ENCODE measurements at regions not wholly inside any gene's neighbourhood (a gene's known extent, or its start where the extent isn't known, plus 50 kb on each side); places are given as distances from the start of the nearest gene placed in this dataset.

DNA sequence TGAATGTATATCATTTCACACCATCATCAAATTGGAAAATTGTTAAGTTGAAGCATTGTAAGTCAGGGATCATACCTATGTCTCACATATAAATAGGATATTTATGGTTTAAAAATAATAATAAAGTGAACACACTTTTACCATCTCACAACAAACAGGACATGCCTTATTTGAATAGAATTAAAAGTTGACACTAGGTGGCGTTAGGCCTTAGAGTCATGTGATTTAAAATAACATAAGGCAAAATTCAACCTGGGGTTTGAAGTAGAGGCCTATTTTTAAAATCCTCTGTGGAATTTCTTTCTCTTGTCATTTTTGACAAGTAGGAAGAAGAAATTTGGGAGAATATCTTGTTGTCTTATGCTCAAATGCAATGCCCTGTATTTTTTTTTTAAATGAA is 184.7 kb upstream of the PCDH15 start:
- DNase-seq (ENCODE audit: low spot score) = peak; percentile 15

DNA sequence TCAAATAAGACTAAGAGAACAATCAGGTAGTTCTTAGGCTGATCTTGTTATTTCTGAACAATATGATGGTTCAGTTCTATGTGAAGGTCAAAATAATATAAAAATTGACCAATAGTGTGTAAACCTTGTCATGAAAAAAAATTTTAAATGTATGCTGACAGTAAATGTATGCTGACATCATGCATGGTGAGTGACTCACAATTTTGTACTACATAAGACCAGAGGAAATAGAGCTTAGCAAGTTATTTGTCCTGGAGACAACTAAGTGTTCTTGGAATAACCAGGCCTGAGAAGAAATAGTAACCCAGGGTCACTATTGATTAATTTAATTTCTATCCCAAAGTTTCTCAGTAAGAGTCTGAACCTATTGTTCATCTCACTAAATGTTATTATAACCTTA is 182.2 kb upstream of the PCDH15 start:
- no peak for DNase-seq (ENCODE audit: low spot score)

DNA sequence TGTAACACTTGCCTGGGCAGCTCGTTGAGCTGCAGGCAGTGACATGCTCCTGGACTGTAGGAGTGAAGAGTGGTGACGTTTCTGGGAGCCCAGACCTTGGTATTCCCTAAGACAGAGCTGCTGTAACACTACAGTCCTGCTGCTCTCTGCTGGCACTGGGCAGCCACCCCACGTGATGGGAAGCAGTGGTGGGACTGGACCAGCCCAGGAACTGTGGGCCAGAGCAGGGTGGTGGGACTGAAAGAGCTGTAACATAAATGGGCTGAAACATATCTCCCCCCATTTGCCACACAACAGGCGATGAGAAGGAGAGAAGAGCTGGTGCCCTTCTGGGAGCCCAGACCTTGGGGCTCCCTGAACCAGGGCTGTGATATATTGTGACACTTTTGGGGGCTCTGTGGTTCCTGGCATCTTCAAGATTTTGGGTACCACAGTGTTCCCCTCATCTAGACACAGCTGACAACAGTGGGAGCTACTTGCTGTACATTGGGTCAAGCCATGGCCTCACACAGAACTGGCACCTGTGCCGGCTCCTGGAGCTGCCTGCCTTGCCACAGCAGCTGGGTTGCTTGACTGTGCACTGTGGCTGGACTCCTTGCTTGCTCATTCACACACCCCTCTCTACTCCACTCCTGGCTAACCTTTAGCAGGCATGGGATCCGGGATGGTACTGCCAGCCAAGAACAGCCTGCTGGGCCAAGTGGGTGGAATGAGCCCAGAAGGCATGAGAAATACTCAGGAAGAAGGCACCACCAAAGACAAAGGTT is 161.3 kb upstream of the PCDH15 start:
- no peak for DNase-seq (ENCODE audit: low spot score)

DNA sequence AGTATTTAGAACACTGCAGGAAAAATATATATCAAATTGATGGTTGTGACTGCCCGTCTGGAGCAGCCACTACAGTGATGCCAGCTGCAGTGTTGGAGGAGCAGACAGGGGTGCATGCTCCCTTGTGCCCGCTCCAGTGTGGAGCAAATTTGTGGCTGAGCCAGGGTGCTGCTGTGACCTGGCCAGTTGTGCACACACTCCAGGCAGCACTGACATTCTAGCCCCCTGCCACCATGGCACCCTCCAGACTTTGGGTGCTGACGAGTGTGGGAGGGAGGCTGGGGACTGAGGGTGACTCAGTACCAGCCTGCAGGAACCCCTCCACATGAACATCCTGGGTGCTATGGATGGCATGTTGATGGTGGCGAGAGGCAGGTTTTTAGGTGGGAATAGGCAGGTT is 160.0 kb upstream of the PCDH15 start:
- no peak for DNase-seq (ENCODE audit: low spot score)

DNA sequence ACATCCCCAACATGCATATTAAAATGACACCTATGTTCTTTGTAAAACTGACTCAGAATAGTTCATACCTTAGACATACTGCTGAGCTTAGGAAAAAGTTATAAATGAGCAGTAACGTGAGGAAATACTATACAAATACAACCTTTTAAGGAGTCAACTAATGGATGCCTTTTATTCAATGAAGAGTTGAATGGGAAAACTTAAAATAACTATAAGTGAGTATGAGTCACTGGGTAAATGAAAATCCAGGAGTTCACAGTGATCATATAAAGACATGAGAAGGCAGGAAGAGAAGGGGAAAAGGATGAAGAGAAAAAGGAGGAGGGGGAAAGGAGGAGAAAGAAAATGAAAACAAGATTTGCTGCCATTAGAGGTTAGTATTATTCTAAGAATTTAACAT is 157.8 kb upstream of the PCDH15 start:
- DNase-seq (ENCODE audit: low spot score) = no peak

DNA sequence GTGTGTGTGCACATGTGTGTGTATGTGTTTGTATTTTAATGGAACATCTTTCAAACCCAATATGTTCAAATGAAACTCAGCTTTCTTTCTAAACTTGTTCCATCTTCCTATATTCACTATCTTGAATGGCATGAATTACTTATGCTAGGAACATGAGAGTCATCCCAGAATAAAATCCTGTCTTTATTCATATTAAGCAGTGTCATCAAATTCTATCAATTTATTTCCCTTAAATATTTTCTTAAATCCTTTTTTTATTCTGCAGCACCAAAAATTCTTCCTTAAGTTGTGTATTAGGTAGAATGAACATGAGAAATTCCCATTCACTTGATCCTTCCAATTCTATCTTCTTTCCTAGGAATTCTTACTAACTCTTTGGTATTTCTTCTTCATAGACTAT is 146.6 kb upstream of the PCDH15 start:
- DNase-seq (ENCODE audit: low spot score) = no peak

DNA sequence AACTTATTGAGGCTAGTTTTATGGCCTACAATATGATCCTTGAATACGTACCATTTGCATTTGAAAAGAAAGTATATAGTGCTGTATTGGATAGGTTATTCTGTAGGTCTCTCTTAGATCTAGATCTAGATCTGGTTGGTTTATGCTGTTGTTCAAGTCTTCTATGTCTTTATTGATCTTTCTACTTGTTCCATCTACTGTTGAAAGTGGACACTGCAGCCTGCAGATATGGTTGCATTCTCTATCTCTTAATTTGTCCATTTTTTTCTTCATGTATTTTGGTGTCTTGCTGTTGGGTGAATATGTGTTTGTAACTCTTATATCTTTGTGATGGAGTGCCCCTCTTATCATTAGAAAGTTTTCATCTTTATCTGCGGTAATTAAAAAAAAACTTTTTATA is 139.4 kb upstream of the PCDH15 start:
- no peak for DNase-seq (ENCODE audit: low spot score)

DNA sequence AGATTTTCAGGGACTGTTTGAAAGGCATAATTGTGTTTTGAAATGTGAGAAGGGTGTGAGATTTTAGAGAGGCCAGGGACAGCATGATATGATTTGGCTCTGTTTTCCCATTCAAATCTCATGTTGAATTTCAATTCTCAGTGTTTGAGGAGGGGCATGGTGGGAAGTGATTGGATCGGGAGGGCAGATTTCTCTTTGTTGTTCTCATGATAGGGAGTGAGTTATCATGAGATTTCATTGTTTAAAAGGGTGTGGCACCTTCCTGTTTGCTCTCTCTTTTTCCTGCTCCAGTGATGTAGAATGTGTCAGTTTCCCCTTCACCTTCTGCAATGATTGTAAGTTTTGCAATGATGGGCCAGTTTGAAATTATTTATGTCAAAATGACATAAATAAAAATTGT is 113.0 kb upstream of the PCDH15 start:
- no peak for DNase-seq (ENCODE audit: low spot score)

DNA sequence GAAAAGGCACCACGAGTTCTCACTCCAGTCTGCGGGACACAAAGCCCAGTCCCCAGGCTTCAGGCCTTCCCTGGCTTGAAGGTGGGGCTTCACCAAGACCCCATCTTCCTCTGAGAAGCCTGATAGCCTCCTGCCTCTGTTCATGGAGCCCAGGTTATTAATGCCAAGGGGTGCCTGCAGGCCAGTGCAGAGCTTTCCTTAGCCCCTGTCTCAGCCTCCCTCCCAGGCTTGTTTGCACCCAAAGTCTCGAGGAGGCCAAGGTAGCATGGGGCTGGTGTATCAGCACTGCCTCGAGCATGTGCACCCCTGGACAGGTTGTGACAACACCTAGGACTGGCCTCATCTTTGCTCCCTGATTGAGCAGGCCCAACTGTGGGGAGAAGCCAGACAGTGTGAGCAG is 108.1 kb upstream of the PCDH15 start:
- no peak for DNase-seq (ENCODE audit: low spot score)

DNA sequence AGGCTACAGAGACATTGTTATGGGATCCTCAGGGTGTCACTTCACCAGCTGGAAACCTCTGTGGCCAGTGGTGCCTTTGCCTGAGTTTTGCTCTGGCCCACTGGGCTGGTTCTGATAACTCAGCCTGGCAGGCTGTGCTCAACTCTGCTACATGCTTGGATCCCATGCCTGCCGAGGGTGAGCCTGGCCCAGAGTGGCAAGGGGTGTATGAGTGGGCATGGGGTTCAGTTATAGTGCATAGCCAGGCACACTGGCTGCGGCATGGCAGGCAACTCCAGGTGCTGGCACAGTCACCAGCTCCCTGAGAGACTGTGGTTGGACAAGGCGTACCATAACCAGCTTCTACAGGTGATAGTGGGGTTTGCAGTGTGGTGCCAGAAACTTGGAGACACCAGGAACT is 107.0 kb upstream of the PCDH15 start:
- no peak for DNase-seq (ENCODE audit: low spot score)

DNA sequence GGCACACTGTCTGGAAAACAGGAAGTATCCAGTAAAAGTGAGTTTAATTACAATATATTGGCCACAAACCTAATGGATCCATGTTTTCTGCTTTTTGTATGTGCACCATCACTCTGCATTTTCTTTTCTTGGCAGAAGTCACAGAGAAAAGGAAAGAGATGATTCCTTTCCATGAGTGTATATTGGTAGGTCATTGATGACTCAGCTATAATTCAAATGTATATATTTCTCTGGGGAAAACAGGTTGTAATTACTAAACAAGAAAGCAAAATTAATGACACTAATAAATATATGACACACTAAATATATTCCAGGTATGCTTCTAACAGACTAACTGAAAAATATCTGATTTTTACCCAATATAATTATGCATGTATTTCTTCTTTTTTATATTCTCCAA is 105.9 kb upstream of the PCDH15 start:
- DNase-seq (ENCODE audit: low spot score) = no peak

DNA sequence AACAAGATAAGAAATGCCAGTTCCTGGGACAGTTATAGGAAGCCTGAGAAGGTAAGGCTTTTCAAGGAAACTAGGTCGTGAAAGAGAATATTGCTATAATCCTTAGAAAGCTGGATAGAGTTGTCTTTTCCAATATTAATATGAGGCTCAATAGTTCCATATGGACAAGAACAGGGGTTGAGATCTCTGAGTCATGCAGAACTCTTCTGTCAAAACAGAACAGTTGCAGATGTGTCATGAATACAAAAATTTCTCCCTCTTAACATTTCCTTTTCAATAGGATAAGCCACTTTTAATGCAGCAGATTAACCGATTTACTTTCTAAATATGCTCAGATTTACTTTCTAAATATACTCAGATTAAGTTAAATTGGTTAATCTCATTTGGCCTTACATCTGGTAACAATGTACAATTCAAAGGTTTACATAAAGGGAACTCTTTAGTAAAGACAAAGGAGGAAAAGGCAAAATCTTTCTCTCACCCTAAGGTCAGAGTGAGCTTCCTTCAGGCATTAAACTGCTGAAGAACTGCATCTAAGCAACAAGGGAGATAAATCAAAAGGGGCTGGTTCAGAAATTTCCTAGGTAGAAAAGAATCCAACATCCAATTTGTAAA is 104.7 kb upstream of the PCDH15 start:
- DNase-seq (ENCODE audit: low spot score) = no peak

DNA sequence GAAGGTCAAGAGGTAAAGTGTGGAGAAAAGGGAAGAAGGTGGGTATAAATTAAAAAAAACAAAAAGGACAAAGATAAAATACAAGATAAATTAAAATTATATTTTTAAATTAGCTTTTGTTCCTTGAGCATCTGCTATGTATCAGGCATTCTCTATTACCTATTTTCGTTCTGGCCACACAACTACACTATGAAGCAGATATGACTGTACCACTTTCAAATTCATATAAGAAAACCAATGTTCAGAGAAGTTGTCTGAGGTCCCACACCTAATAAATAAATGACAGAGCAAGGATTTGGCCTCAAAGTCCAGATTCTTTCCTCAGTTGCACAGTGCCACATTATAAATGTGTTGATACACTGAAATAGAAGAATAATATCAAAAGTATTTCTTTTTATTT is 103.8 kb upstream of the PCDH15 start:
- DNase-seq (ENCODE audit: low spot score) = no peak

DNA sequence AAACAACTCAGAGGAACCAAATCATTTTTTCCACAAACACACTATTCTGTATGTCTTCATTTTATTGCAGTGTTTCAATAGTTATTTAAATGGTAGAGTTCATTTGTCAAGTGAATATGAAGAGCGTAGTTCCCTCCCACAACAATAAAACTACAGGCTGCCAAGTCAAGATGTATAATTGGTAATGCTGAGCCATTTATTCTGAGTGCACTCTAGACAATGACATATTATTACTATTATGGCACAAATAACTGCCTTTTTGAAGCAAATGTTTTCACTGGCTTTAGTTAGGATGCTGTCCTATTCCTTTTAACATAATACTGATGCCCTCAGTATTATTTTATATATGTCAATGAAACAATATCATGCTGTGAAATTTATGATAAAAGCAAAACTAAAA is 102.7 kb upstream of the PCDH15 start:
- no peak for DNase-seq (ENCODE audit: low spot score)

DNA sequence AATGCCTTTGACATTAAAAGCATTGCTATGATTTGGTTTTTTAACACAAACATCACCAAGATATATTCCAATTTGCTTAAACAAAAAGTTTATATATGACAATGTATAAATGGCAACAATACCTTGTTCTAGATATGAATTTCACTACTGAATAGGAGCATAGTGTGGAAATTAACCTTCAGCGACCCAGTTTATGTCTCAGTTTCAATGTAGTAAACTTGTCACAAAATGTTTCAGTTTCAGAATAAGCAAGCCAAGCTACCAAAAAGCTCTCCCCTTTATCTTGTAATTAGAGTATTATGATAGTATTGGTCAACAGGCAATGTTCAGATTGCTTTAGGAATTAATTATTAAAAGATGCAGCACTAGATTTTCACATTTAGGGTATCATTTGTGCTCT is 99.6 kb upstream of the PCDH15 start:
- no peak for DNase-seq (ENCODE audit: low spot score)

DNA sequence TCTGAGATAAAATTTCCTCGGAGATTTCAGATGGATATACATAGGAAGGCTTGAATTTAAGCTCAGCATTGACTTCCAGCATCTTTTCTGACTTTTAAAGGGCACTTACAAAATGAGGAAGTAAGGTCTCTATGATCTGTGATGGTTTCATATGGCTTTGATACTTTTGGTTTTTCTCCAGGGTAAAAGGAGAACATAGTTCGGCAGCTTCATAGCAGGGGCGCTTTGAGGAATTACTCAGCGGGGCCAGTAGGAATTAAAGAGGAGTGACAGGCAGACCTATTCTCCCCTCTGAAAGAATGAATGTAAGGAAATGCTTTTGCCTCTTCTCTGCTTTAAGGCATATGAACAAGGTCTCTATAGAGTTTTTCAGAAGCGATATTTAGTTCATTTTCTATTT is 80.0 kb upstream of the PCDH15 start:
- DNase-seq (ENCODE audit: low spot score) = no peak

DNA sequence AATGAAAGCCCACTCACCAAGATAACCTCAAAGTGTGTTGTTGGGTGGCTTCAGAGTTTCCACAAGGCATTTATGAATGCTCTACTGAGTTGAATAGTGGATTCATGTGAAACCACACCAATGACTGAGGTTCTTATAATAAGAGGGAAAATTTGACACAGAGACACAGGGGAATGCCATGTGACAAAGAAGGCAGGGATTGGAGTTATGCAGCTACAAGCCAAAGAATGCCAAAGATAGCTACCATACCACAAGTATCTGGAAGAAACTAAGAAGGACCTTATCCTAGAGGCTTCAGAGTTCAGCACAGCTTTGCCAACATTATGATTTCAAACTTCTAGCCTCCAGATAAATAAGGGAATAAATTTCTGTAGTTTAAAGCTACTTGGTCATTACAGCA is 68.0 kb upstream of the PCDH15 start:
- DNase-seq (ENCODE audit: low spot score) = no peak

DNA sequence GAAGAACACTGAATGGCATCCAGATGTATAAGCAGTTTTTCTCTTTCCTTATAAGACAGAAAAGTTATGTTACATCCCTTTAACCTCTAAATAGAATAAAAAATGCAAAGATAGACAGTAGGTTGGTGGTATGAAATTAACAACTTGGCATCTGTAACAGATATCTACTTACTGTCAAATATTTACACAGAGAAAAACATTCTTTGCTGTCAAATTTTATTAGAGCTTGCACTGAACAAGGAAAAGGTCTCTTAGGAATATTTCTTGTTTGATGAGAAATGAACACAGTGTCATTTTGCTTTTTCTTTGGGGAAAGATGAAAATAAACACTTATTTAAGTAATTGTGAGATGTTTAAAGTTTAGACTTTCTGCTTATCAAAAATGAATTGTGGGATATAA is 65.6 kb upstream of the PCDH15 start:
- DNase-seq (ENCODE audit: low spot score) = no peak

DNA sequence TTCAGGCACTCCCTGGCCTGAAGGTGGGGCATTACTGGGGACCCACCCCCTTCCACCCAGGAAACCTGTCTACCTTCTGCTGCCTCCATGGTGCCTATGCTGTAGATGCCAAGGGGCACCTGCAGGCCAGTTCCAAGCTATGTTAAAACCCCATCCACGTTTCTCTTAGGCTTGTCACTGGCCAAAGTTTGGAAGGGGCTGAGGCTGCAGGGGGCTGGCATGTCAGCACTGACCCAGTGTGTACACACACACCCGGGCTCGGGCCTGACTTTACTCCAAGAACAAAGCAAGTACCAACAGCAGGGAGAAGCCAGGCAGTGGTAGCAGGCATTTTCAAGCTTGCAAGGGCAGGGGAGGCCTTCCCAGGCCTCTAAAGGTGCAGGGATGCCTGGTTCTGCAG is 53.8 kb upstream of the PCDH15 start:
- DNase-seq (ENCODE audit: low spot score) = no peak

DNA sequence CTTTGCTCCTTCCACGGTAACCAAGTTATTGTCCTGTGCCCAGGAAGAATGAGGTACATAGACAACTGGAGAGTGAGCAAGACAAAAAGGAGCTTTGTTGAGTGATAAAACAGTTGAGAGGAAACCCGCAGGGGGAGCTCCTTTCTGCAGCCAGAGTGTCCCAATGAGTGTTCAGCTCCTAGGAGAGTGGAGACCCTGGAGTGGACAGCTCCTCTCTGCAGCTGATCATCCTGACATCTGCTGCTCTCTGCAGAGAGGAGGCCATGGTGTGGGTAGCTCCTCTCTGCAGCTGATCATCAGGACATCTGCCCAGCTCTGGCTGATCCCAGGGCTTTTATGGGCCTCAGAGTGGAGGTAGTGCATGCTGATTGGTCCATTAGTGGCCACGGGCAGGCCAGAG is 53.4 kb upstream of the PCDH15 start:
- no peak for DNase-seq (ENCODE audit: low spot score)

DNA sequence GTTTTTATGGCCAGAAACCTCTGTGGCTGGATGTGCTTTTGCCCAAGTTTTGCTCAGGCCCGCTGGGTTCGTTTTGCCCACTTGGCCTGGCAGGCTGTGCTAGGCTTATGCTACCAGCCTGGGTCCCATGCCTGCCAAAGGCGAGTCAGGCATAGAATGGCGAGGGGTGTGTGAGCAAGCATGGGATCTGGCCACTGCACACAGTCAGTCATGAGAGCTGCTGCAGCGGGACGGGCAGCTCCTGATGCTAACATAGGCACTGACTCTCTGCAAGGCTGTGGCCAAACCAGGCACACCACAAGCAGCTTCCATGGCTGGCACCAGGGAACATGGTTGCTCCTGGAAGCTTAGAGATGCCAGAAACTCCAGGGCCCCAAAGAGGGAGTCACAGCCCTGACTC is 52.9 kb upstream of the PCDH15 start:
- no peak for DNase-seq (ENCODE audit: low spot score)

Measured in H4 (cell line).